Hypothalamus (tissue), 51 donors: ENCODE measurements at regions not wholly inside any gene's neighbourhood (a gene's known extent, or its start where the extent isn't known, plus 50 kb on each side); places are given as distances from the start of the nearest gene placed in this dataset.

Source experiments
- DNase-seq, 51 donors: peaks; one replicate each; lab custom pipeline; 2025; lab: John Stamatoyannopoulos, UW

DNA sequence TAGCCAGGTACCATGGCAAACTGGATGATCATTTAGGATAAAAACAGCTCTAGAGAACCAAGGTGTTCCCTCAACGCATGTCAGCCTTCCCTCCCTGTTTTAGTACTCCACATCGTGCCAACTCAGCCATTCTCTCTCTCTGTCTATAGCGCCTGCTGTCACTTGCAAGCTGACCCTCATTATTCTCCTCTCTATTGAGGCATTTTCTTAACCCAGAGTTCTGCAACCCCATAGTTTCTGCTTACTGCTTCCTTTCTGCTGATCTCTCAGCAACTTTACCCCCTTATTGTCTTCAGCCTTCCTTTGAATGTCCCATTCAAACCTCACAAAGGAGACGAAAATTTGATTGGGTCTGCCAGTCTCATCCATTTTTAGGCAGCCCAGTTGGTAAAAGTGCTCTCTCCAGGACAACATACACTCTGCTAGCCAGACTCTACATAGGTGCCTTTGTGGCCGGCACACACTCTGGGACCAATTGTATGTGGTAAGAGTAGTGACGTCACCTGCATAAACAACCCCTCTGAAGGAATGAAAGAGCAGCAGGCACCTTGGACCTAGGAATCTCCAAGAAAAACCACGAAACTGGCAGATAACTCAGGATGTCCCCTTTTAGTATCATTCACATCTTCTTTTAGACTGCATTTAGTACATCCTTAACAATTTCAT lies 367.2 kb upstream of the KCNH7 start:
- DNase-seq, result no peak

- no peak for DNase-seq
These were observed 362.2 kb upstream of the KCNH7 start for GRCh38 chr2:163200741-163201140.

DNA sequence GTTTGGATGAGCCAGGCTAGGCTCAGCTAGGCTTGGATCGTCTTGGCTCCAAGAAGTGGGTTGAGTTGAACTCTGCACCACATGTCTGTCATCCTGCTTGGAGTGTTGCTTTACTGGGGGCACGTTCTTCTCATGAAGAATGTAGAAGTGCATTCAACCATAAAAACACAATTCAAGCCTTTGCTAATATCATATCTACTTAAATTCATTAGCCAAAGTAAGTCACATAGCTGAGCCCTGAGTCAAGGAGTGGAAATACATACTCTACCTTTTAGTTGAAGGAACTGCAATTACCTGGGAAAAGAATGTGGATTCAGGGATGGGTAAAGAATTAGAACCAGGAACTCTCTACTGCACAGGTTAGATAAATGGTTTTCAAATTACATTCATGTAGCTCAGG lies 360.4 kb upstream of the KCNH7 start:
- no peak for DNase-seq

DNA sequence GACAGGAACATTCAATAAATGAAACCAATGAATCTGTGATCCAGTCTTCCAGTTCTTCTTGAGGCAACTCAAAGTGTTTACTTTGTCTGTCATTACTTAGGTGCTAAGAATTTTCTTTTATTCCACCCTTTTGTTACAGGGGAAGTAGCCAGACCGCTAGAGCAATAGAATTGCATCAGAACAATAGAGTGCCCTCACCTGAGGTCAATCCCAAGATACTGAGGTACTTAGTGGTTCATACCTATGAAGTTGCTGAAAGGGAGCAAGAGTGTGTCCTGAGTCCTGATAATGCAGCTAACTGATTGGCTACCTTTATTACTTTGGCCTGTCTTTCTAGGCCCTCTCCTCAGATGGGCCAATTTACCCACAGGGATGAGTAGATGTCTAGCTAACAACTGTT lies 359.4 kb upstream of the KCNH7 start:
- DNase-seq, result no peak

DNA sequence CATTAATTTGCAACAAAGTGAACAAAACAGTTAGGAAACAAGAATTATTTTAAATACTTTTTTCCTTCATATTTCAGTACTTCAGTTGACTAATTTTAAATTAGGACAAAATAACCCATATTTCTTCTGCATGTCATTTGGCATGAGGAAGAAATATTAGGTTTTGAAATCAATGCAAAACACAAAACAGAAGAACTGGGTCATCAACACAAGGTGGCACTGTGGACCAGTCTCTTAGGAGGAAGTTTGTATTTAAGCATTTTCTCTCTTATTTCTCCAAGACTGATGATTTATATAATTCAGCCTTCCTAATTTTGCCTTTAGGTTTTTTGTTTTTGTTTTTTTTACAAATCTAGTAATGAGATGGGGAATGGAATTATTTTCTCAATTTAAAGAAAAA lies 352.8 kb upstream of the KCNH7 start:
- peak in 6 of 51 donors; percentile 3 to 30 (median 8) for DNase-seq

- DNase-seq, result no peak
These were observed 349.6 kb upstream of the KCNH7 start for GRCh38 chr2:163187995-163188655.

GRCh38 chr2:163187119-163187518 lies 348.6 kb upstream of the KCNH7 start:
- DNase-seq, result no peak

DNA sequence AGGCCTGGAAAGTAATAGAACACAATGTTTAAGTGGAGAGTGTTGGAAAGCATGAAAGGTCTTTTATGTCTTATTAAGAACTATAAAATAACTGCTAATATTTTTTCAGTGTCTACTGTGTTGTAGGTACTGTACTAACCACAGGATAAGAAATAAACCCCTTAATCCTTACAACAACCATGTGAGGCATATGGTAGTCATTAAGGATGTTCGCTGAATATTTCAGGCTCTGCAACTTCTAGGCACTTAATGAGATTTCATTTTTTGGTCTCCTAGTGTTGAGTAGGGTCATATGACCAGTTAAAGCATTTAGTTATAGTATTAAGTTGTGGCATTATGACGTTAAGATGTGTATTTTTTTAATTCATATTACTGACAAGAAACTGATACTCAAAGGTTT lies 346.6 kb upstream of the KCNH7 start:
- no peak for DNase-seq

DNA sequence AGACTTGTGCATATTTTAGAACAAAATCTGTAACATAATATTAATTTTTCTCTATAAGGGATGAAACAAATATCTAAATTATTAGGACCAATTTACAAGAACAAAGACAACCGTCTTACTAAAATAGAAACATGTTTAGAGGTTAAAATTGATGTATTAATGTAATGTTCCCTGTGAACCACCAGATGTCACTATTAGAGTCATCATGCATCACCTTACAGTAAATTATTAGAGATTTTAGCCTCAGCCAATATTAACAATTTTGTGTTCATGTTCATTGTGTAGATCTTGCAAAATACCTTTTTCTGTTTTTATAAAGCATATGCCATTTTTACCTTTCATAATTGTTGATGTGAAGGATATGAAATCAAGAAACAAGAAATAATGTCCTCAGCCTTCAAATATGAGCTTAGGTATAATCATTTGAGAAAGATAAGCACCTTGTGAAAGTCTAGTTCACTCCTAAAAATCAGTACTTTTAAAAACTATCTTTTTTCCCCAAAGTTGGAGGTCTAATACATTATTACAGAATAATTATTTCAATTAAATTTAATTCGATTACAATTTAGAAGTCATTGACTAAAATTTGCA lies 344.3 kb upstream of the KCNH7 start:
- DNase-seq, result no peak

- no peak for DNase-seq
These were observed 339.0 kb upstream of the KCNH7 start for GRCh38 chr2:163177592-163177991.

- no peak for DNase-seq
These were observed 336.7 kb upstream of the KCNH7 start for GRCh38 chr2:163175294-163175693.

GRCh38 chr2:163173591-163173990 lies 335.0 kb upstream of the KCNH7 start:
- no peak for DNase-seq

DNA sequence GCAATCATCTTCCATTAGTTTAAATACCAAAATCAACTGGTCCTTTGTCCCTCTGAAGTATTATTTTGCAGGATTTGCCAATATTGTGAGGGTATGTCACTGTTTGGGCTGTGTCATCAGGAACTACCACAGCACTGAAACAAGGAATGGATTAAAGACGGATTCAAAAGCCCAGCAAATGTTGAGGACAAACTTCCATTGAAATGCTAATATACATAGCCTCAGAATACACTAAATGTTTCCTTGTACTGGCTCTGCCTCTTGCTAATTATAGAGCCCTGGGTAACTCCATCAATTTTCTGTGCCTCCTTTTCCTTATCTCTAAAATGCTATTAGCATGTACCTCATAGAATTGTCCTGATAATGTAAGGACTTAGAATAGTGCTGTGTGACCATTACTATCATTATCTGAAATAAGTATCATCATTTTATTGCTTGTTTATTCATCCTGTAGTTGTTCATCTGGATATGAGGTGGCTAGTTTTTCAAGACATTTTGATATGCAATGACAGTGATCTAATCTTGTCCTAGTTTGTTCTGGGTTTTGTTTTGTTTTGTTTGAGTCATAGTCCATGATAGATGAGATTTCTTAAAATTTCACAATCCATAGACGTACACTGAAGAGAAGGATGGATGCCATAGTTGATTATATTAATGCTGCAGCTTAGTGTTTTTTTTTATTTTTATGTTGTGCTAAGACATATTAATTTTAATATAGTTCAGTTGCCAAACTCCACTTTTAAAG lies 333.4 kb upstream of the KCNH7 start:
- no peak for DNase-seq

DNA sequence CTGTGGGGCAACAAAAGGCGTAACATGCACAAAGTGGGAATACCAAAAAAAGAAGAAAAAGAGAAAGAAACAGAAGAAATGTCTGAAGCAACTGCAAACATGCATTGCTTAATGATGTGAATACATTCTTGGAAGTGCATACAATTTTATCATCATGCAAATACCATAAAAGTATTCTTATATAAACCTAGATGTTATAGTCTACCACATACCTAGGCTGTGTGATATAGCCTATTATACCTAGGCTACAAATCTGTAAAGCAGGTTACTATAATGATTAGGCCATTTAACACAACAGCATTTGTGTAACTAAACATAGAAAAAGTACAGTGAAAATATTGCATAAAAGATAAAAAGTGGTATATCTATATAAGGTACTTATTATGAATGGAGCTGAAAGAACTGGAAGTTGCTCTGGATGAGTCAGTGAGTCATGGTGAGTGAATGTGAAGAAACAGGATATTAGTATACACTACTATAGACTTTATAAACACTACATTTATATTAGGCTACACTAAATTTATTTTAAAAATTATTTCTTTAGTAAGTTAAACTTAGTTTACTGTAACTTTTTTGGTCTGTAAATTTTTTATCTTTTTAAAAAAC lies 319.4 kb upstream of the KCNH7 start:
- no peak for DNase-seq

DNA sequence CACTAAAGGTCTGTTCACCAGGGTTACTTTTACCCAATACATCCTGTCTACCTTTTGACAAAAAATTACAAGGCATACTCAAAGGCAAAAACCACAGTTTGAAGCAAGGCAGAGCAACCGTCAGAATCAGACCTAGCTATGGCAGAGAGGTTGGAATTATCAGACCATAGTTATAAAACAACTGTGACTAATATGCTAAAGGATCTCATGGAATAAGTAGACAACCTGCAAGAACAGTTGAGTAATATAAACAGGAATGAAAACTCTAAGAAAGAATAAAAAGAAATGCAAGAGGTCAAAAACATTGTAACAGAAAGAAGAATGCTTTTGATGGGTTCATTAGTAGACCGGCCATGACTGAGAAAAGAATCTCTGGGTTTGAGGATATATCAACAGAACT lies 318.8 kb upstream of the KCNH7 start:
- DNase-seq, result no peak

DNA sequence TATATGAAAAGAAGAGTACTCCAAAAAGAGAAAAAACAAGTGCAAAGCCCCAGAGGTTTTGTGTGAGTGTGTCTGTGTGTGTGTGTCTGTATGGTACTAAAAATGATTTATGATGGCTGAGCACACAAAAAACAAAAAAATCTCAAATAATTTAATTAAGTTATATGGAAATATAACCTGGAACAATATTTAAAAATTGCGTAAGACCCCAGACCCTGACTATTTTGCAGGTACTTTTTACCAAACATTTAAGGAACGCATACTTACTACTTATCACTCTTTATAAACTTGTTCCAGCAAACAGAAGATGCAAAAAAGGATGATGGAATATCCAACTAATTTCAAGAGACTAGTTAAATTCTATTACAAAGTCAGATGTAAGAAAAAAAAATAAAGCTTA lies 317.4 kb upstream of the KCNH7 start:
- DNase-seq, result no peak

GRCh38 chr2:163155279-163155883 lies 316.8 kb upstream of the KCNH7 start:
- DNase-seq, result peak in 1 of 51 donors; percentile 12

GRCh38 chr2:163142618-163143017 lies 304.1 kb upstream of the KCNH7 start:
- no peak for DNase-seq

DNA sequence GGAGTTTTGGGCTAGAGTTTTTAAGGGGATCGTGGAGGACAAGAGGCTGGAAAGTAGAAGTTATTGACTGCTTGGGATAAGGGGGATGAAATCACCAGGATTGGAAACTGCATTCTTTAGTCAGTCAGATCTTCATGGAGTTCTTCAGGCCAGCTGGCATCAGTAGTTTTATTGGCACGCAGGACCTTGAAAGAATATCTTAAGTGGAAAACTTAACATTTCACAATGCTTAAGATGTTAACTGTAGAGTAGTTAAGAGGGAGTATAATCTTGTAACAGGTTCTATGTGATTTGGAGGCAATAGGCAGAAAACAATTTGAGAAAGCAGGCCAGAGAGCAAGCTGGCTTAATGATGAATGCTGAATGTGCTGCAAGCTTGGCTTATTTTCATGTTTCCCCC lies 300.4 kb upstream of the KCNH7 start:
- DNase-seq, result no peak

DNA sequence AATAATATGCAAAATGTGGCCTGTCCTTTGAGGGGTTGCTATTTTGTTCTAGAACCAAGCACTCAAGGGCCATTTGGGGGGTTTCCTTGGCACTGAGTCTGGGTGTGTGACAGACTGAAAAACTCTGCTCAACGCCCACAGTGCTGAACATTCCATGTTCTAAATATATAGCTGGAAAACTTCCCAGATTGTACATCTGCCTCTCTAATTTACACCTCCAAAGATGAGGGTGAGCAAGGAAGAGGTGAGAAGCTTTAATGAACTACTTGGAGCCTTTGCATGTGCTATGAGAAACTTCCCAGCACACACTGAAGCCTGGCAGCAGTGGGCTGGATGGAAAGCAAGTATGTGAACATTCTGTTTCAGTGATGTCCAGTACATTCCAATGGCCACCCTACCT lies 296.7 kb upstream of the KCNH7 start:
- DNase-seq, result no peak

GRCh38 chr2:163133602-163134001 lies 295.0 kb upstream of the KCNH7 start:
- DNase-seq, result no peak
